ENCODE measurements at regions not wholly inside any gene's neighbourhood (a gene's known extent, or its start where the extent isn't known, plus 50 kb on each side); places are given as distances from the start of the nearest gene placed in this dataset.

- TF ChIP-seq CTCF (IDR thresholded peaks at IDR 0.05; ENCODE audit: unreplicated experiment) = no peak
- no peaks in the 10 kb centered on the region for H3K36me3 Mint-ChIP-seq (ENCODE audit: insufficient read depth, unreplicated experiment)
- H3K27me3 Mint-ChIP-seq (ENCODE audit: unreplicated experiment) = no peaks in the 10 kb centered on the region
- intact Hi-C loops (cut with micrococcal nuclease; ENCODE audit: unreplicated experiment) = no loop called here
- no TSS peak for BruUV-seq (replicated peaks)
- CTCF ChIA-PET = interaction anchor here (0.8 kb wide), 1 partner anchor 41 kb away, joined by 3 read pairs; no protein-coding TSS in a partner anchor
- DNase-seq = no peak
- no peaks in the 10 kb centered on the region for H3K4me1 Mint-ChIP-seq (ENCODE audit: low read depth, unreplicated experiment)
- H3K9me3 Mint-ChIP-seq (ENCODE audit: low read depth, unreplicated experiment) = no peaks in the 10 kb centered on the region
- H3K27ac Mint-ChIP-seq (ENCODE audit: unreplicated experiment) = no peak overlapping the region
- H3K4me3 Mint-ChIP-seq (ENCODE audit: low read depth, unreplicated experiment) = no peak overlapping the region
Observed at GRCh38 chr3:95456835-95457234, 1357.6 kb upstream of the EPHA6 start.

- TF ChIP-seq CTCF (IDR thresholded peaks at IDR 0.05; ENCODE audit: unreplicated experiment) = no peak
- BruUV-seq (replicated peaks) = no TSS peak
- no peaks in the 10 kb centered on the region for H3K4me1 Mint-ChIP-seq (ENCODE audit: low read depth, unreplicated experiment)
- H3K36me3 Mint-ChIP-seq (ENCODE audit: insufficient read depth, unreplicated experiment) = no peaks in the 10 kb centered on the region
- no peak overlapping the region for H3K4me3 Mint-ChIP-seq (ENCODE audit: low read depth, unreplicated experiment)
- H3K9me3 Mint-ChIP-seq (ENCODE audit: low read depth, unreplicated experiment) = no peaks in the 10 kb centered on the region
- CTCF ChIA-PET = no interaction called here
- no peaks in the 10 kb centered on the region for H3K27me3 Mint-ChIP-seq (ENCODE audit: unreplicated experiment)
- no peak for DNase-seq
- H3K27ac Mint-ChIP-seq (ENCODE audit: unreplicated experiment) = no peak overlapping the region
- intact Hi-C loops (cut with micrococcal nuclease; ENCODE audit: unreplicated experiment) = no loop called here
Observed at GRCh38 chr3:95459706-95460105, 1354.7 kb upstream of the EPHA6 start.

GRCh38 chr3:95460274-95460673 lies 1354.1 kb upstream of the EPHA6 start:
- intact Hi-C loops (cut with micrococcal nuclease; ENCODE audit: unreplicated experiment) = no loop called here
- BruUV-seq (replicated peaks) = no TSS peak
- Mint-ChIP-seq H3K36me3 (ENCODE audit: insufficient read depth, unreplicated experiment) (no peaks in the 10 kb centered on the region), H3K27me3 (ENCODE audit: unreplicated experiment) (no peaks in the 10 kb centered on the region), H3K4me1 (ENCODE audit: low read depth, unreplicated experiment) (no peaks in the 10 kb centered on the region), H3K27ac (ENCODE audit: unreplicated experiment) (no peak overlapping the region), H3K9me3 (ENCODE audit: low read depth, unreplicated experiment) (no peaks in the 10 kb centered on the region), H3K4me3 (ENCODE audit: low read depth, unreplicated experiment) (no peak overlapping the region)
- DNase-seq = no peak
- TF ChIP-seq CTCF (IDR thresholded peaks at IDR 0.05; ENCODE audit: unreplicated experiment) = no peak
- CTCF ChIA-PET = no interaction called here

GRCh38 chr3:95462161-95462560 lies 1352.2 kb upstream of the EPHA6 start:
- no TSS peak for BruUV-seq (replicated peaks)
- Mint-ChIP-seq H3K27me3 (ENCODE audit: unreplicated experiment) (no peaks in the 10 kb centered on the region), H3K36me3 (ENCODE audit: insufficient read depth, unreplicated experiment) (no peaks in the 10 kb centered on the region), H3K9me3 (ENCODE audit: low read depth, unreplicated experiment) (no peaks in the 10 kb centered on the region), H3K4me3 (ENCODE audit: low read depth, unreplicated experiment) (no peak overlapping the region), H3K27ac (ENCODE audit: unreplicated experiment) (no peak overlapping the region), H3K4me1 (ENCODE audit: low read depth, unreplicated experiment) (no peaks in the 10 kb centered on the region)
- DNase-seq = no peak
- CTCF ChIA-PET = no interaction called here
- intact Hi-C loops (cut with micrococcal nuclease; ENCODE audit: unreplicated experiment) = no loop called here
- no peak for TF ChIP-seq CTCF (IDR thresholded peaks at IDR 0.05; ENCODE audit: unreplicated experiment)

GRCh38 chr3:95464346-95464745 lies 1350.0 kb upstream of the EPHA6 start:
- H3K4me3 Mint-ChIP-seq (ENCODE audit: low read depth, unreplicated experiment) = no peak overlapping the region
- no peaks in the 10 kb centered on the region for H3K36me3 Mint-ChIP-seq (ENCODE audit: insufficient read depth, unreplicated experiment)
- DNase-seq = no peak
- H3K27ac Mint-ChIP-seq (ENCODE audit: unreplicated experiment) = no peak overlapping the region
- H3K27me3 Mint-ChIP-seq (ENCODE audit: unreplicated experiment) = no peaks in the 10 kb centered on the region
- no TSS peak for BruUV-seq (replicated peaks)
- TF ChIP-seq CTCF (IDR thresholded peaks at IDR 0.05; ENCODE audit: unreplicated experiment) = no peak
- CTCF ChIA-PET = no interaction called here
- H3K9me3 Mint-ChIP-seq (ENCODE audit: low read depth, unreplicated experiment) = no peaks in the 10 kb centered on the region
- intact Hi-C loops (cut with micrococcal nuclease; ENCODE audit: unreplicated experiment) = no loop called here
- H3K4me1 Mint-ChIP-seq (ENCODE audit: low read depth, unreplicated experiment) = no peaks in the 10 kb centered on the region
